ENCODE measurements at regions not wholly inside any gene's neighbourhood (a gene's known extent, or its start where the extent isn't known, plus 50 kb on each side); places are given as distances from the start of the nearest gene placed in this dataset.

GRCh38 chr5:88396000-88396535 is 127.4 kb upstream of the TMEM161B start:
- TF ChIP-seq, protein P1, sequence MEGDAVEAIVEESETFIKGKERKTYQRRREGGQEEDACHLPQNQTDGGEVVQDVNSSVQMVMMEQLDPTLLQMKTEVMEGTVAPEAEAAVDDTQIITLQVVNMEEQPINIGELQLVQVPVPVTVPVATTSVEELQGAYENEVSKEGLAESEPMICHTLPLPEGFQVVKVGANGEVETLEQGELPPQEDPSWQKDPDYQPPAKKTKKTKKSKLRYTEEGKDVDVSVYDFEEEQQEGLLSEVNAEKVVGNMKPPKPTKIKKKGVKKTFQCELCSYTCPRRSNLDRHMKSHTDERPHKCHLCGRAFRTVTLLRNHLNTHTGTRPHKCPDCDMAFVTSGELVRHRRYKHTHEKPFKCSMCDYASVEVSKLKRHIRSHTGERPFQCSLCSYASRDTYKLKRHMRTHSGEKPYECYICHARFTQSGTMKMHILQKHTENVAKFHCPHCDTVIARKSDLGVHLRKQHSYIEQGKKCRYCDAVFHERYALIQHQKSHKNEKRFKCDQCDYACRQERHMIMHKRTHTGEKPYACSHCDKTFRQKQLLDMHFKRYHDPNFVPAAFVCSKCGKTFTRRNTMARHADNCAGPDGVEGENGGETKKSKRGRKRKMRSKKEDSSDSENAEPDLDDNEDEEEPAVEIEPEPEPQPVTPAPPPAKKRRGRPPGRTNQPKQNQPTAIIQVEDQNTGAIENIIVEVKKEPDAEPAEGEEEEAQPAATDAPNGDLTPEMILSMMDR (IDR thresholded peaks at IDR 0.05; ENCODE audit: insufficient read depth, low read depth, low read length) = no peak
- no peak for TF ChIP-seq EZH2 (IDR thresholded peaks at IDR 0.05; ENCODE audit: insufficient read depth, low read length)
